ENCODE measurements at regions not wholly inside any gene's neighbourhood (a gene's known extent, or its start where the extent isn't known, plus 50 kb on each side); places are given as distances from the start of the nearest gene placed in this dataset.

DNA sequence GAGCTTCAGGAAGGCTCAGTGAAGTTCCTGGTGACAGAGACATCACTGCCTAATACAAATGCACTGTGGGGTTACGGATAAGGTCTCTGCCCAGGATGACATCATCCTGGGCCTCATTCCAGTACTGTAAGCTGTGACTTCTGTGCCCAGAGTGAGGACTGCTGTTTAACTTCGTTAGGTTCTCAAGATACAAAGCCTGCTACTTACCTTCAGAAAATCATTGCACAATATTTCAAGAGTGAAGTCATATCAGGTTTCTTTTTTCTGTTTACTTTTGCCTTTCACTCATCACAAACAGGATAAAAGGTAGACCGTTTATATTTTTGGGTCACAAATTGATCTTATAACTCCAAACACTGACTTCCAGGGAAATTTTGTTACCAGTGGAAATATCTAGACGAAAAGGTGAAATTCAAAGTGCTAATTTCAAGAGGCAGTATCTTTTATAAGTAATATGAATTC lies 241.2 kb downstream of the PIK3R1 start:
- Histone ChIP-seq H3K4me1 (ENCODE audit: control insufficient read depth in 5 of 5, insufficient read depth in 5 of 5, low read length in 5 of 5) (peaks cover 0 to 12% (median 5%) of the 10 kb centered on the region in 5 donors), H3K4me3 (ENCODE audit: low read depth in 1 of 5, low read length in 5 of 5) (no peak overlapping the region), H3K27me3 (ENCODE audit: control insufficient read depth in 5 of 5, insufficient read depth in 4 of 5, low read length in 5 of 5) (no peaks in the 10 kb centered on the region), H3K9ac (ENCODE audit: low read length in 5 of 5) (peak overlapping the region in 2 of 5 donors; percentile 7 to 11), H3K36me3 (ENCODE audit: control insufficient read depth in 5 of 5, insufficient read depth in 5 of 5, low read length in 5 of 5) (no peaks in the 10 kb centered on the region), H3K9me3 (ENCODE audit: control insufficient read depth in 5 of 5, low read length in 5 of 5) (no peaks in the 10 kb centered on the region), H3K27ac (ENCODE audit: low read depth, low read length) (peak overlapping the region; percentile 26)

DNA sequence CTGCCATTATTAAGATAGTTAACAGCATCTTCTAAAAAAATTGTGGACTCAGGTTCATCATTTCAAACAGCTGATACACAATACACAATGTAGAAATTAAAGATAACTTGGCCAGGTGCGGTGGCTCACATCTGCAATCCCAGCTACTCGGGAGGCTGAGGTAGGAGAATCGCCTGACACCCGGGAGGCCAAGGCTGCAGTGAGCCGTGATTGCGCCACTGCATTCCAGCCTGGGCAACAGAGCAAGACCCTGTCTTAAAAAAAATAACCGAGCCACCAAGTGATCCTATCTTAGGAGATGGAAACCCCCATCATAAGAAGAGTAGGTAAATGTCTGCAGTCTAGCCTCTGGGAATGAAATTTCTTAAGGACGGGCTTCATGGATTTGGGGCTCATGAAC lies 241.7 kb downstream of the PIK3R1 start:
- no peaks in the 10 kb centered on the region for H3K9me3 ChIP-seq (ENCODE audit: control insufficient read depth in 5 of 5, low read length in 5 of 5)
- no peaks in the 10 kb centered on the region for H3K27me3 ChIP-seq (ENCODE audit: control insufficient read depth in 5 of 5, insufficient read depth in 4 of 5, low read length in 5 of 5)
- H3K9ac ChIP-seq (ENCODE audit: low read length in 5 of 5): peak overlapping the region in 1 of 5 donors; percentile 11
- no peaks in the 10 kb centered on the region for H3K36me3 ChIP-seq (ENCODE audit: control insufficient read depth in 5 of 5, insufficient read depth in 5 of 5, low read length in 5 of 5)
- H3K27ac ChIP-seq (ENCODE audit: low read depth, low read length): no peak overlapping the region
- no peak overlapping the region for H3K4me3 ChIP-seq (ENCODE audit: low read depth in 1 of 5, low read length in 5 of 5)
- peaks cover 0 to 12% (median 5%) of the 10 kb centered on the region in 5 donors for H3K4me1 ChIP-seq (ENCODE audit: control insufficient read depth in 5 of 5, insufficient read depth in 5 of 5, low read length in 5 of 5)

DNA sequence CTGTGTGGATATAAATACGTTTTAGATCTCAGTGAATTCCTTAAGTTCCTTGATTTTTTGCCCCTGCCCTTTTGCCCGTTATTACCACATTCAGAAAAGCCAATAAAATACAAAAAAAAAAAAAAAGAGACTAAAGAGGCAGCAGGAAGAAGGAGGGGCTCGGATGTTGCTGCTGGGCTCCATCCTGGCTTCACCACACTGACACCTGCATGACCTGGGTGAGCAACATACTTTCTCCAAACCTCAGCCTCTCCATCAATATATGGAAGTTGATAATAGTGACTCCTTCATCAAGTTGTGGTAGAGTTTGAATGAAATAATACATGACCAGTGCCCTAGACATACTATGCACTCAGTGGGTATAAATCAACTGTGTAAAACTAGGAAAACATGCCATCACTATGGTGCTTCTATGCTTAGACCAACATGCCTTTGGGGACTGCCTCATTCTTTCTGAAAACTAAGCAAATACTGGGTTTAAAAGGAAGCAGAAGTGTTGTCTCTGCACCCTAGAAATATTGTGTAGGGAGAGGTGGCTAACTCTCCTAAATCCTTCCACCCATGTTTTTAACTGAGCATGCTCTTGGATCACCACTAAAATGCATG lies 243.0 kb downstream of the PIK3R1 start:
- Histone ChIP-seq H3K9me3 (ENCODE audit: control insufficient read depth in 5 of 5, low read length in 5 of 5) (no peaks in the 10 kb centered on the region), H3K36me3 (ENCODE audit: control insufficient read depth in 5 of 5, insufficient read depth in 5 of 5, low read length in 5 of 5) (no peaks in the 10 kb centered on the region), H3K4me1 (ENCODE audit: control insufficient read depth in 5 of 5, insufficient read depth in 5 of 5, low read length in 5 of 5) (peaks cover 0 to 12% (median 5%) of the 10 kb centered on the region in 5 donors), H3K9ac (ENCODE audit: low read length in 5 of 5) (no peak overlapping the region), H3K27ac (ENCODE audit: low read depth, low read length) (no peak overlapping the region), H3K4me3 (ENCODE audit: low read depth in 1 of 5, low read length in 5 of 5) (no peak overlapping the region), H3K27me3 (ENCODE audit: control insufficient read depth in 5 of 5, insufficient read depth in 4 of 5, low read length in 5 of 5) (no peaks in the 10 kb centered on the region)

DNA sequence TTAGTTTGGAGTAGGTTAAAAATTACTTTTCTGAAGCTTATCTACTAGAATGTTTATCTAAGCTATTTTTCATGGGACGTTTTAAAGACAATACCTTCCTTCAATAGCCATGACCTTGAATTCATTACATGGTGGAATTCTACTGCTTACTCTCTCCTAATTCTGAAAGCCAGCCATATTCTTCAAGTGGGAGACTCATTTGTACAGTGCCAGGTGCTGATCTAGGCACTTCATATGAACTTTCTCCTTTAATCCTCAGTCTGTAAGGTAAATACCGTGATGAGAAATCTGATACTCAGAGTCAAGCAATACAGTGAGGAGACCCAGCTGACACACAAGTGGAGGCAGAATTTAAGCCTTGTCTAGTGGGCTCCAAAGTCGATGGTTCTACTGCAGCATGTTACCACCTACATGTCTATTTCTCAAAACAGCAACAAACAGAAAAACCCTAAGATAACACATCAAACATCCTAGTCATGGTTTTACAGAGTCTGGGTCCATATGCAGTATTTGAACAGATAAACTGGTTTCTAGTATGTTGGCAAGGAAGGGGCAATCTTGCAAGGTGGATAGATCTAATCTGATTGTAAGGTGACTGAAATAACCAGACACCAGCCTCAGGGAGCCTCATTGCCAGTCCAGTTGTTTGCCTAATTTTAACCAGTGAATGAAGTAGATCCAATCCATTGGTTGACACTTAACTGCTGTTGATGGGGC lies 243.7 kb downstream of the PIK3R1 start:
- Histone ChIP-seq H3K27ac (ENCODE audit: low read depth, low read length) (no peak overlapping the region), H3K4me1 (ENCODE audit: control insufficient read depth in 5 of 5, insufficient read depth in 5 of 5, low read length in 5 of 5) (peaks cover 0 to 12% (median 5%) of the 10 kb centered on the region in 5 donors), H3K36me3 (ENCODE audit: control insufficient read depth in 5 of 5, insufficient read depth in 5 of 5, low read length in 5 of 5) (no peaks in the 10 kb centered on the region), H3K9me3 (ENCODE audit: control insufficient read depth in 5 of 5, low read length in 5 of 5) (no peaks in the 10 kb centered on the region), H3K27me3 (ENCODE audit: control insufficient read depth in 5 of 5, insufficient read depth in 4 of 5, low read length in 5 of 5) (no peaks in the 10 kb centered on the region), H3K4me3 (ENCODE audit: low read depth in 1 of 5, low read length in 5 of 5) (no peak overlapping the region), H3K9ac (ENCODE audit: low read length in 5 of 5) (peak overlapping the region in 1 of 5 donors; percentile 37)

DNA sequence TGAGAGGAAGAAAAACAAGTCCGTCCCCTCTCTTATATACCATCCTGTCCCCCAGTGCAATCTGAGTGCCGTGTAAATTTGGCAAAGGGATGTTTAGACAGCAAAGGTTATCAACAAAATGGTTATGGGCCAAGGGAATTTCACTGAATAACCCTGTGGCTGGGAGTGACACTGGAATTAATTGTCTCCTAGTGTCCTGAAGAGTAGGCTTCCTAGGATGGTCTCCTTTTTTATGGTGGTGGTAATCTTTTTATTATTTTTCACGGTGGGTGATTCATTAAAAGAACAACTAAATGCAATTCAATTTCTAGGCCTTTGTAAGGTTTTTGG lies 244.2 kb downstream of the PIK3R1 start:
- Histone ChIP-seq H3K4me3 (ENCODE audit: low read depth in 1 of 5, low read length in 5 of 5) (no peak overlapping the region), H3K27me3 (ENCODE audit: control insufficient read depth in 5 of 5, insufficient read depth in 4 of 5, low read length in 5 of 5) (no peaks in the 10 kb centered on the region), H3K9ac (ENCODE audit: low read length in 5 of 5) (peak overlapping the region in 1 of 5 donors; percentile 37), H3K4me1 (ENCODE audit: control insufficient read depth in 5 of 5, insufficient read depth in 5 of 5, low read length in 5 of 5) (peaks cover 0 to 12% (median 5%) of the 10 kb centered on the region in 5 donors), H3K27ac (ENCODE audit: low read depth, low read length) (no peak overlapping the region), H3K9me3 (ENCODE audit: control insufficient read depth in 5 of 5, low read length in 5 of 5) (no peaks in the 10 kb centered on the region), H3K36me3 (ENCODE audit: control insufficient read depth in 5 of 5, insufficient read depth in 5 of 5, low read length in 5 of 5) (no peaks in the 10 kb centered on the region)

DNA sequence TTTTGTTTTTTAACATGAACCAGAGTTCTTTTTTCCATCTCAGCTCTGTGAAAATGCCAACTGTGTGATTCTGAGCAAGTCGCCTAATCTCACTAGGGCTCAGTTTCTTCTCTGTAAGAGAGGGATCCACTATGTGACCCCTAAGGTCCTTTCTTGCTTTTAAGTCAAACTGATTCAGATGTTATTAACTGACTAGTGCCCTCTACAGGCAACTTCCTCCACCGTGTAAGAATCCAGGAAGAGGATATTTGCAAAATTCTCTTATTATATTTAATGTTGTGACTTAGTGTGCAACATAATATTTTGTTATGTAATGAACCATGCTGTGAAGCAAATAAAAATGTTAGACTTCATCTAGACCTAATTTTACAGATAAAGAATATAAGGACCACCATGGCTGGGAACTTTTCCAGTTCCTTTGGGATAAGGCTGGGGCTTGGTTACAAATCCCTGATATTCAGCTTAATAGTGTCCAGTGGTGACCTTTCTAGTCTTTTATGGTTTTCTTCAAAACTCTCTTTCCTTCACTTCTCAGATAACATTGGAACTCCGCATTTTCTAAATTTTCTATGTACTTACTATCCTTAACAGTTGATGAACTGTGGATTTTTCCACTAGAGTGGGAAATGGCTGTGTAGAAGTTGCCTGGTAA lies 244.7 kb downstream of the PIK3R1 start:
- Histone ChIP-seq H3K4me1 (ENCODE audit: control insufficient read depth in 5 of 5, insufficient read depth in 5 of 5, low read length in 5 of 5) (peaks cover 0 to 12% (median 5%) of the 10 kb centered on the region in 5 donors), H3K9ac (ENCODE audit: low read length in 5 of 5) (peak overlapping the region in 2 of 5 donors; percentile 14 to 37), H3K27me3 (ENCODE audit: control insufficient read depth in 5 of 5, insufficient read depth in 4 of 5, low read length in 5 of 5) (no peaks in the 10 kb centered on the region), H3K36me3 (ENCODE audit: control insufficient read depth in 5 of 5, insufficient read depth in 5 of 5, low read length in 5 of 5) (no peaks in the 10 kb centered on the region), H3K9me3 (ENCODE audit: control insufficient read depth in 5 of 5, low read length in 5 of 5) (no peaks in the 10 kb centered on the region), H3K4me3 (ENCODE audit: low read depth in 1 of 5, low read length in 5 of 5) (no peak overlapping the region), H3K27ac (ENCODE audit: low read depth, low read length) (no peak overlapping the region)

DNA sequence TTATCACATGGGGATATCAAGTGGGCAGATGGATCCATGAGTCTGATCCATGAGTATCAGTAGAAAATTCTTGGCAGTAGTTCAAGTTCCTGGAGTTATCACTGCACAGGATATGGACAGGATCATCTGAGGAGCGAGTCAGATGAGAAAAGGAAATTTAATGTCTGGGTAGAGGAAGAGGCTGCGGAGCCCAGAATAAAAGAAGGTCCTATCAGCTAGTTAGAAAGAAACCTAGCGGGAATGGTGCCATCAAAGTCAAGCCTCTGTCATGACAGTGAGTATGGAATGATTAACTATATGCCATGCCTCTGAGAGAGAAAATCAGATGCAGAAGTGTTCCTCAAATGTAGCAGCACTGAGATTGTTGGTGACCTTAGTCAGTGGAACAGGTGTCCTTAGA lies 248.1 kb downstream of the PIK3R1 start:
- H3K27ac ChIP-seq (ENCODE audit: low read depth, low read length): no peak overlapping the region
- H3K9me3 ChIP-seq (ENCODE audit: control insufficient read depth in 5 of 5, low read length in 5 of 5): no peaks in the 10 kb centered on the region
- H3K4me1 ChIP-seq (ENCODE audit: control insufficient read depth in 5 of 5, insufficient read depth in 5 of 5, low read length in 5 of 5): peaks cover 0 to 7% (median 0%) of the 10 kb centered on the region in 5 donors

DNA sequence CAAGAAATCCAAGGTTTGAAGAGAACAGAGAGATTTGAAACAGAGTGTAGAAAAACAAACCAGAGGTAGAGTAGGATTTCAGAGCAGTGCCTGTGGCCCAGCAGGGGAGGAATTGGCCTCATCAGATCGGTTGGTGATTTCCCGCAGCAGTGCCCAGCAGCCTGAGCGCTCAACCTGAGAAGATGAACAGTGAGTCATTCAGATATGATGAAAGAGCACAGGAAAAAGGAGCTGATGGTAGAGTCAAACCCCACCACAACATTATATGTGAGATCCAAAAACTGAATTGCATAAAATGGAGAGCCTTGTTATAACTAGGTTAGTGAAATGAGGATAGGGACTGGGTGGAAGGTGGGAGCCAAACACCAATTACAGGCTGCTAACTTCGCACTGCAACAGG lies 248.9 kb downstream of the PIK3R1 start:
- H3K36me3 ChIP-seq (ENCODE audit: control insufficient read depth in 5 of 5, insufficient read depth in 5 of 5, low read length in 5 of 5): no peaks in the 10 kb centered on the region
- H3K4me3 ChIP-seq (ENCODE audit: low read depth in 1 of 5, low read length in 5 of 5): no peak overlapping the region
- no peaks in the 10 kb centered on the region for H3K27me3 ChIP-seq (ENCODE audit: control insufficient read depth in 5 of 5, insufficient read depth in 4 of 5, low read length in 5 of 5)
- peaks cover 0 to 7% (median 0%) of the 10 kb centered on the region in 5 donors for H3K4me1 ChIP-seq (ENCODE audit: control insufficient read depth in 5 of 5, insufficient read depth in 5 of 5, low read length in 5 of 5)
- H3K9me3 ChIP-seq (ENCODE audit: control insufficient read depth in 5 of 5, low read length in 5 of 5): no peaks in the 10 kb centered on the region
- H3K9ac ChIP-seq (ENCODE audit: low read length in 5 of 5): no peak overlapping the region
- H3K27ac ChIP-seq (ENCODE audit: low read depth, low read length): no peak overlapping the region

More for the DNA sequence above, 248.1 kb downstream of the PIK3R1 start:
- Histone ChIP-seq H3K4me3 (ENCODE audit: low read depth in 1 of 5, low read length in 5 of 5) (no peak overlapping the region), H3K36me3 (ENCODE audit: control insufficient read depth in 5 of 5, insufficient read depth in 5 of 5, low read length in 5 of 5) (no peaks in the 10 kb centered on the region), H3K27me3 (ENCODE audit: control insufficient read depth in 5 of 5, insufficient read depth in 4 of 5, low read length in 5 of 5) (no peaks in the 10 kb centered on the region), H3K9ac (ENCODE audit: low read length in 5 of 5) (no peak overlapping the region)

DNA sequence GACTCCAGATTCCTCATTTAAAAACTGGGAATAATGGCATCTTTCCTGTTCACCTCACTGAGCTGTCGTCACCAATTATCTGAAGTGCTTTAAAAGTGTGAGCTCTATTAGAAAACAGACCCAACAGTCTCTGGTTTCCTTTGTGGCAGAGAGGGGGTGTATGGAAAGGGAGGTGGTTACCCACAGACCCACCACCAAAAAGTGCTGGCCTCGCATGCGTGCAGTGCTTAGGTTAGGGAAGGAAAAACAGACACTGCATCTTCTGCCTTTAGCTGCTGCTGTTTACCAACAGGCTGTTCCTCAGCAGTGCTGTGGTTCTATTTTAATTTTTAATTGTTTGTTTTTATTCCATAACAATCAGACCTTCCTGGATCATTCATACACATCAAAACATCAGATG lies 249.6 kb downstream of the PIK3R1 start:
- Histone ChIP-seq H3K9me3 (ENCODE audit: control insufficient read depth in 5 of 5, low read length in 5 of 5) (no peaks in the 10 kb centered on the region), H3K36me3 (ENCODE audit: control insufficient read depth in 5 of 5, insufficient read depth in 5 of 5, low read length in 5 of 5) (no peaks in the 10 kb centered on the region), H3K4me1 (ENCODE audit: control insufficient read depth in 5 of 5, insufficient read depth in 5 of 5, low read length in 5 of 5) (peaks cover 0 to 7% (median 0%) of the 10 kb centered on the region in 5 donors), H3K27me3 (ENCODE audit: control insufficient read depth in 5 of 5, insufficient read depth in 4 of 5, low read length in 5 of 5) (no peaks in the 10 kb centered on the region), H3K27ac (ENCODE audit: low read depth, low read length) (no peak overlapping the region), H3K4me3 (ENCODE audit: low read depth in 1 of 5, low read length in 5 of 5) (no peak overlapping the region), H3K9ac (ENCODE audit: low read length in 5 of 5) (no peak overlapping the region)

DNA sequence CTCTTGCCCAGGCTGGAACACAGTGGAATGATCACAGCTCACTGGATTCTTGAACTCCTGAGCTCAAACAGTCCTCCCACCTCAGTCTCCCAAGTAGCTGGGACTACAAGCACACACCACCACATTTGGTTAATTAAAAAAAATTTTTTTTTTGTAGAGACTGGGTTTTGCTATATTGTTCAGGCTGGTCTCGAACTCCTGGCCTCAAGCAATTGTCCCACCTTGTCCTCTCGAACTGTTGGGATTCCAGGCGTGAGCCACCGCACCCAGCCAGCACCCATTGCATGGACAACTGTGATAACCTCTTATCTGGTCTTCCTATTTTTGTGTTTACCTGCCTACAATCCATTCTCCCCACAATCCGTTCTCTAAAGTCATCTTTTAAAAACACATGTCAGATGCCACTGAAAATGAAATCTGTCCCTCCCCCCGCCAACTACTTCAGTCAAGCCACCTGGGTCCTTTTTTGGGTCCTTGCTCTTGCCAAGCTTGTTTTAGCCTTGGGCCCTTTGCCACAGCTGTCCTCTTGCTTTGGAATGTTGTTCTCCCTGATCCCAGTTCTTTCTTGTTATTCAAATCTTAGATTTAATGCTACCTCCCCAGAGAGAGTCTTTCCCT lies 250.5 kb downstream of the PIK3R1 start:
- Histone ChIP-seq H3K9me3 (ENCODE audit: control insufficient read depth in 5 of 5, low read length in 5 of 5) (no peaks in the 10 kb centered on the region), H3K4me3 (ENCODE audit: low read depth in 1 of 5, low read length in 5 of 5) (no peak overlapping the region), H3K27me3 (ENCODE audit: control insufficient read depth in 5 of 5, insufficient read depth in 4 of 5, low read length in 5 of 5) (no peaks in the 10 kb centered on the region), H3K4me1 (ENCODE audit: control insufficient read depth in 5 of 5, insufficient read depth in 5 of 5, low read length in 5 of 5) (peaks cover 0 to 7% (median 0%) of the 10 kb centered on the region in 5 donors), H3K36me3 (ENCODE audit: control insufficient read depth in 5 of 5, insufficient read depth in 5 of 5, low read length in 5 of 5) (no peaks in the 10 kb centered on the region), H3K27ac (ENCODE audit: low read depth, low read length) (no peak overlapping the region), H3K9ac (ENCODE audit: low read length in 5 of 5) (no peak overlapping the region)

Data from subcutaneous abdominal adipose tissue (tissue), 5 donors.